ENCODE measurements at regions not wholly inside any gene's neighbourhood (a gene's known extent, or its start where the extent isn't known, plus 50 kb on each side); places are given as distances from the start of the nearest gene placed in this dataset.
"Not testable (repeated sequence)": the region's sequence is repeated elsewhere in the genome, so short reads cannot be mapped to it uniquely, and the experiment has no call there.

DNA sequence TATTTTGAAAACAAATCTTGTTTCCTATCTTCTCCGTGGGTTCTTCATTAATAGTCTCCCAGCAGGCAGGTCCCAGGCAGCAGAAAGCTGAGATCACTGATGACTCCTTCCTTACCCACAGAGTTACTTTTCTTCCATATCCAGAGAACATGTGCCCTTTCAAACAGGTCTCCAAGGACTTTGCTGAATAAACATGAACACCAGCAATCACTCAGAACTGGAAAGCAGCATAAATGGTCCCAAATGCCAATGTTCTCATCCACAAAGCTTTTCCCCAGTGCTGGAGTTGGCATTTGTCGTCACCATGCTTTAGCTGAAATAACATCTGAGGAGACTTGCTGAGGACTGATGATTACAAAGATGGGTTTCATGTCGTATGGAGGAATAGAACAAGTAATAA, 134.0 kb downstream of the YIPF5 start:
- ATAC-seq (ENCODE audit: low read depth) (no peak), DNase-seq (ENCODE audit: low spot score) (no peak)
- TF ChIP-seq, protein P1, sequence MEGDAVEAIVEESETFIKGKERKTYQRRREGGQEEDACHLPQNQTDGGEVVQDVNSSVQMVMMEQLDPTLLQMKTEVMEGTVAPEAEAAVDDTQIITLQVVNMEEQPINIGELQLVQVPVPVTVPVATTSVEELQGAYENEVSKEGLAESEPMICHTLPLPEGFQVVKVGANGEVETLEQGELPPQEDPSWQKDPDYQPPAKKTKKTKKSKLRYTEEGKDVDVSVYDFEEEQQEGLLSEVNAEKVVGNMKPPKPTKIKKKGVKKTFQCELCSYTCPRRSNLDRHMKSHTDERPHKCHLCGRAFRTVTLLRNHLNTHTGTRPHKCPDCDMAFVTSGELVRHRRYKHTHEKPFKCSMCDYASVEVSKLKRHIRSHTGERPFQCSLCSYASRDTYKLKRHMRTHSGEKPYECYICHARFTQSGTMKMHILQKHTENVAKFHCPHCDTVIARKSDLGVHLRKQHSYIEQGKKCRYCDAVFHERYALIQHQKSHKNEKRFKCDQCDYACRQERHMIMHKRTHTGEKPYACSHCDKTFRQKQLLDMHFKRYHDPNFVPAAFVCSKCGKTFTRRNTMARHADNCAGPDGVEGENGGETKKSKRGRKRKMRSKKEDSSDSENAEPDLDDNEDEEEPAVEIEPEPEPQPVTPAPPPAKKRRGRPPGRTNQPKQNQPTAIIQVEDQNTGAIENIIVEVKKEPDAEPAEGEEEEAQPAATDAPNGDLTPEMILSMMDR (IDR thresholded peaks at IDR 0.05; ENCODE audit: poor library complexity, severe bottlenecking): no peak
- no peak overlapping the region for H3K27ac ChIP-seq (ENCODE audit: poor library complexity, severe bottlenecking)
- no peak overlapping the region for H3K4me3 ChIP-seq (ENCODE audit: severe bottlenecking)
- H3K9me3 ChIP-seq (ENCODE audit: severe bottlenecking): no peaks in the 10 kb centered on the region
- H3K4me1 ChIP-seq (ENCODE audit: insufficient read depth, poor library complexity, severe bottlenecking): no peaks in the 10 kb centered on the region
- H3K27me3 ChIP-seq (ENCODE audit: insufficient read depth, poor library complexity, severe bottlenecking): no peaks in the 10 kb centered on the region
- no peaks in the 10 kb centered on the region for H3K36me3 ChIP-seq (ENCODE audit: low read depth)

DNA sequence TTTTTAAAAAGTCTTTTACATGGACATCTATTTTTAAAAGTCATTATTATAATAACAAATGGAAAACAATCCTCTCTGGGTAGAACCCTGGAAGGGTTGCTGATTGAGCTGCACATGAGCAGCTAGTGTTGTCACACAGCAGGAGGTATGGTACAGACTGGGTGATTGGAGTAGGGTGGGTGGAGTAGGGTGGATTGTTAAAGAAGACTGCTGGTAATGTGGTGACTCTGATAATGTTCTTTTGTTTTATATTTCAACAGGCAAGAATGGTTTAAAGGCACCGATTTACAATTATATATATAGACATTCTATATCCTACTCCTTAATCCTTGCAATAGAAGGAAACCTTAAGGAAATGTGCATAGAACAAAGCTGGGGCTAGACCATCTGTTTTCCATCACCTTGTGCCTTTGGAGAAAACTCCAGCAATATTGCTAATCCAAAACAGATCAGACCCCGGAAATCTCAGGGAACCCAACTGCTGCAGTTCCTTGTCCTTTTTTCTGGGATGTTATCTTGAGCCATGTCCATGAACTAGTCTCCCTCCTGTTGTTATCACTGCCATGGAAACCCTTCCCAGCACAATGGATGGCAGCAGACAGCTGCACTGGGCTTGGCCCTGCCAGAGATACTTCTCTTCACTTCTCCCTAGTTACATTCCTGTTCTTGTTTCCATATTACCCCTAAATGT, 129.7 kb downstream of the YIPF5 start:
- H3K27me3 ChIP-seq (ENCODE audit: insufficient read depth, poor library complexity, severe bottlenecking): no peaks in the 10 kb centered on the region
- TF ChIP-seq, protein P1 (IDR thresholded peaks at IDR 0.05; ENCODE audit: poor library complexity, severe bottlenecking): no peak
- DNase-seq (ENCODE audit: low spot score): no peak

DNA sequence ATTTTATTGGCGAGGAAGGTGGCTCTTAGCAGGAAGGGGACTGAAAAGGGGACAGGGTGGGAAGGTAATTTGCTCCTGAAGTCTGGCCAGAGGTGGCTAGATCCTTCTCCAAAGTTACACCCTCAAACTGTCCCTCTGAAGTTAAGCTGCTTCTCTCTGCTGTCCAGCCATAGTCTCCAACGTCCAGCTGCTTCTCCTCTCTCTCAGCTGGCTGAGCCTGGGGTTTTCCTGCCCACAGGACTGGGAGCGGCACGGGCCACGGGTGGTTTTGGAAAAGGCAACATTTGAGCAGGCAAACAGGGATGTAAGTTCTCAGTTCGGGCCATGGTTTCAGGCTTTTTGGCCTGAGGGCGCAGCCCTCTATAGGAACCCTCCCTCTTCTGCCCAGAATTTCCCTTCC, 128.3 kb downstream of the YIPF5 start:
- DNase-seq (ENCODE audit: low spot score) (no peak), ATAC-seq (ENCODE audit: low read depth) (no peak)
- Histone ChIP-seq H3K9me3 (ENCODE audit: severe bottlenecking) (no peaks in the 10 kb centered on the region), H3K4me1 (ENCODE audit: insufficient read depth, poor library complexity, severe bottlenecking) (no peaks in the 10 kb centered on the region), H3K27me3 (ENCODE audit: insufficient read depth, poor library complexity, severe bottlenecking) (no peaks in the 10 kb centered on the region), H3K36me3 (ENCODE audit: low read depth) (no peaks in the 10 kb centered on the region), H3K4me3 (ENCODE audit: severe bottlenecking) (no peak overlapping the region), H3K27ac (ENCODE audit: poor library complexity, severe bottlenecking) (no peak overlapping the region)
- TF ChIP-seq, protein P1 (IDR thresholded peaks at IDR 0.05; ENCODE audit: poor library complexity, severe bottlenecking): no peak

More for the DNA sequence above, 129.7 kb downstream of the YIPF5 start:
- Histone ChIP-seq H3K4me3 (ENCODE audit: severe bottlenecking) (no peak overlapping the region), H3K27ac (ENCODE audit: poor library complexity, severe bottlenecking) (no peak overlapping the region), H3K9me3 (ENCODE audit: severe bottlenecking) (no peaks in the 10 kb centered on the region), H3K4me1 (ENCODE audit: insufficient read depth, poor library complexity, severe bottlenecking) (no peaks in the 10 kb centered on the region), H3K36me3 (ENCODE audit: low read depth) (no peaks in the 10 kb centered on the region)
- no peak for ATAC-seq (ENCODE audit: low read depth)

DNA sequence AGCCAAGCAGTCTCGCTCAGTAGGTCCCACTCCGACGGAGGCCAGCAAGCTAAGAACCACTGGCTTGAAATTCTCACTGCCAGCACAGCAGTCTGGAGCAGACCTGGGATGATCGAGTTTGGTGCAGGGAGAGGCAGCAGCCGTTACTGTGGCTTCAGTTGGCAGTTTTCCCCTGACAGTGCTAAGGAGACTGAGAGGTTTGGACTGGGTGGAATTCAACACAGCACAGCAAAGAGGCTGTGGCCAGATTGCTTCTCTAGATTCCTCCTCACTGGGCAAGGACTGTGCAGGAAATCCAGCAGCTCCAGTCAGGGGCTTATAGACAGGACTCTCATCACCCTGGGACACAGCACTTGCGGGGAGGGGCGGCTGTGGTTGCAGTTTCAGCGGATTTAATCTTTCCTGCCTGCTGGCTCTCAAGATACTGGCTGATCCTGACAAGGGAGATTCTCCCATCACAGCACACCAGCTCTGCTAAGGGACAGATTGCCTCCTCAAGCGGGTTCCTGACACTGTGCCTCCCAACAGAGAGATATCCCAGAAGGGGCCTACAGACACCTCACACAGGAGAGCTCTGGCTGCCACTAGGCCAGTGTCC, 122.1 kb downstream of the YIPF5 start:
- Histone ChIP-seq H3K4me1 (ENCODE audit: insufficient read depth, poor library complexity, severe bottlenecking) (no peaks in the 10 kb centered on the region), H3K27me3 (ENCODE audit: insufficient read depth, poor library complexity, severe bottlenecking) (no peaks in the 10 kb centered on the region), H3K9me3 (ENCODE audit: severe bottlenecking) (no peaks in the 10 kb centered on the region), H3K4me3 (ENCODE audit: severe bottlenecking) (no peak overlapping the region), H3K36me3 (ENCODE audit: low read depth) (no peaks in the 10 kb centered on the region), H3K27ac (ENCODE audit: poor library complexity, severe bottlenecking) (no peak overlapping the region)
- TF ChIP-seq, protein P1 (IDR thresholded peaks at IDR 0.05; ENCODE audit: poor library complexity, severe bottlenecking): no peak
- DNase-seq (ENCODE audit: low spot score) (no peak), ATAC-seq (ENCODE audit: low read depth) (no peak)

DNA sequence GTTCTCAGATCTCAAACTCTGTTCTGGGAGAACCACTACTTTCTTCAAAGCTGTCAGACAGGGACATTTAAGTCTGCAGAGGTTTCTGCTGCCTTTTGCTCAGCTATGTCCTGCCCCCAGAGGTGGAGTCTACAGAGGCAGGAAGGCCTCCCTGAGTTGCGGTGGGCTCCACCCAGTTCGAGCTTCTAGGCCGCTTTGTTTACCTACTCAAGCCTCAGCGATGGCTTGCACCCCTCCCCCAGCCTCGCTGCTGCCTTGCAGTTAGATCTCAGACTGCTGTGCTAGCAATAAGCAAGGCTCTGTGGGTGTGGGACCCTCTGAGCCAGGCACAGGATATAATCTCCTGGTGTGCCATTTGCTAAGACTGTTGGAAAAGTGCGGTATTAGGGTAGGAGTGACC, 115.1 kb downstream of the YIPF5 start:
- not testable (repeated sequence) for H3K4me1 ChIP-seq (ENCODE audit: insufficient read depth, poor library complexity, severe bottlenecking); H3K27ac ChIP-seq (ENCODE audit: poor library complexity, severe bottlenecking); H3K36me3 ChIP-seq (ENCODE audit: low read depth); H3K9me3 ChIP-seq (ENCODE audit: severe bottlenecking); ATAC-seq (ENCODE audit: low read depth); H3K4me3 ChIP-seq (ENCODE audit: severe bottlenecking); DNase-seq (ENCODE audit: low spot score); H3K27me3 ChIP-seq (ENCODE audit: insufficient read depth, poor library complexity, severe bottlenecking)

DNA sequence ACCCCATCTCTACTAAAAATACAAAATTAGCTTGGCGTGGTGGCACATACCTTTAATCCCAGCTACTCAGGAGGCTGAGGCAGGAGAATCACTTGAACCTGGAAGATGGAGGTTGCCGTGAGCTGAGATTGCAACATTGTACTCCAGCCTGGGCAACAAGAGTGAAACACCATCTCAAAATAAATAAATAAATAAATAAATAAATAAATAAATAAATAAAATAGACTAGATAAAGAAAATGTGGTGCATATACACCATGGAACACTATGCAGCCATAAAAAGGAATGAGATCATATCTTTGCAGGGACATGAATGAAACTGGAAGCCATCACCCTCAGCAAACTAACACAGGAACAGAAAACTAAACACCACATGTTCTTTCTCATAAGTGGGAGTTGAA, 110.4 kb downstream of the YIPF5 start:
- not testable (repeated sequence) for H3K4me3 ChIP-seq (ENCODE audit: severe bottlenecking); DNase-seq (ENCODE audit: low spot score); H3K9me3 ChIP-seq (ENCODE audit: severe bottlenecking); H3K27me3 ChIP-seq (ENCODE audit: insufficient read depth, poor library complexity, severe bottlenecking); H3K4me1 ChIP-seq (ENCODE audit: insufficient read depth, poor library complexity, severe bottlenecking); ATAC-seq (ENCODE audit: low read depth); H3K36me3 ChIP-seq (ENCODE audit: low read depth)
- peak overlapping the region; percentile 7 for H3K27ac ChIP-seq (ENCODE audit: poor library complexity, severe bottlenecking)
